ENCODE measurements at regions not wholly inside any gene's neighbourhood (a gene's known extent, or its start where the extent isn't known, plus 50 kb on each side); places are given as distances from the start of the nearest gene placed in this dataset.

- TF ChIP-seq PREB (CRISPR knock-in tag; IDR thresholded peaks at IDR 0.05; ENCODE audit: borderline replicate concordance) (no peak), CTCF (IDR thresholded peaks at IDR 0.05) (no peak), E2F4 (CRISPR knock-in tag; IDR thresholded peaks at IDR 0.05; ENCODE audit: borderline replicate concordance, low read depth) (no peak), ZNF138 (CRISPR knock-in tag; conservative IDR thresholded peaks at IDR 0.05) (no peak), TEAD4 (CRISPR knock-in tag; IDR thresholded peaks at IDR 0.05) (no peak), CREM (CRISPR knock-in tag; IDR thresholded peaks at IDR 0.05) (no peak), FOXP4 (CRISPR knock-in tag; IDR thresholded peaks at IDR 0.05) (no peak), ELF4 (CRISPR knock-in tag; IDR thresholded peaks at IDR 0.05; ENCODE audit: low read depth) (no peak)
Observed at GRCh38 chr2:126272401-126272800, 383.6 kb upstream of the GYPC start.

Measured in WTC11 (cell line).